ENCODE measurements at regions not wholly inside any gene's neighbourhood (a gene's known extent, or its start where the extent isn't known, plus 50 kb on each side); places are given as distances from the start of the nearest gene placed in this dataset.

DNA sequence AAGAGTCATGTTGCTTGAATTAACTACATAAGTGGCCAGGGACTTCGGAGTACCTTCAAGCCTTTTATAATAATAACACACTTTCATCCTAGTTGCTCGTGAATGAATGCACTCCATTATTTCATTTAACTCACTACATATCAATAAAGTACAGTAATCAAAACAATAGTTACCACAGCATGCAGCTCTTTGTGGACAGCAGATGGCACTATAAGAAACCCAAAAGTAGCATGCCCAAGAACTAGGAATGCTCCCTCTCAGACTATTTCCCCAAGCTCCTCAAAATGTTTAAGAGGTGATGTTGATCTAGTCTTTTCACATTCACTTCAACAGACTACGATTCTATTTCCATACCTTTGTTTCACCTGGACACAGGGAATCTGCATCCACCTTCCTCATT is 500.8 kb upstream of the DIAPH2 start:
- TF ChIP-seq USF2 (IDR thresholded peaks at IDR 0.05; ENCODE audit: low read length): no peak
- TF ChIP-seq, protein P1, sequence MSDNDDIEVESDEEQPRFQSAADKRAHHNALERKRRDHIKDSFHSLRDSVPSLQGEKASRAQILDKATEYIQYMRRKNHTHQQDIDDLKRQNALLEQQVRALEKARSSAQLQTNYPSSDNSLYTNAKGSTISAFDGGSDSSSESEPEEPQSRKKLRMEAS (IDR thresholded peaks at IDR 0.05): no peak

All from H1 (cell line).